Heart left ventricle (tissue), 16 donors: ENCODE measurements at regions not wholly inside any gene's neighbourhood (a gene's known extent, or its start where the extent isn't known, plus 50 kb on each side); places are given as distances from the start of the nearest gene placed in this dataset.
A peak's percentile ranks its signal among the peaks of the same experiment; 100 is the strongest.

Experiments used
- ATAC-seq, 4 donors: fragments of 200-7000 bp; cut with Tn5 transposase; one replicate each; pipeline ENCODE4 v1.9.1; 2020 to 2022; ENCODE audit warnings: moderate library complexity in 4 of 4, mild to moderate bottlenecking in 3 of 4, moderate number of reproducible peaks in 1 of 4
- DNase-seq, 5 donors: peaks; one replicate each; pipeline ENCODE4 v3.0.0-alpha.2; 2020
- H3K27ac ChIP-seq, 12 donors: fragments of 200-600 bp; sonication (generic) in 4 of 12; one replicate each; pipeline versions ENCODE4 v1.5.0 to v1.8.0; 2016 to 2022; ENCODE audit warnings: mild to moderate bottlenecking in 2 of 12
- H3K27me3 ChIP-seq, 9 donors: fragments of 200-600 bp; sonication (generic) in 2 of 9; one replicate each; pipeline versions ENCODE4 v1.5.1 to v1.8.0; 2016 to 2022; ENCODE audit warnings: mild to moderate bottlenecking in 3 of 9
- H3K36me3 ChIP-seq, 9 donors: fragments of 200-600 bp; sonication (generic) in 2 of 9; one replicate each; pipeline versions ENCODE4 v1.5.0 to v1.8.0; 2018 to 2022; ENCODE audit warnings: mild to moderate bottlenecking in 2 of 9
- H3K4me1 ChIP-seq, 12 donors: fragments of 200-600 bp; sonication (generic) in 4 of 12; one replicate each; pipeline versions ENCODE4 v1.5.0 to v1.8.0; 2016 to 2022; ENCODE audit warnings: mild to moderate bottlenecking in 3 of 12
- H3K4me3 ChIP-seq, 12 donors: fragments of 200-600 bp; sonication (generic) in 4 of 12; one replicate each; pipeline versions ENCODE4 v1.5.0 to v1.8.0; 2017 to 2022; ENCODE audit warnings: mild to moderate bottlenecking in 9 of 12, moderate library complexity in 4 of 12
- H3K9me3 ChIP-seq, 12 donors: fragments of 200-600 bp; sonication (generic) in 4 of 12; one replicate each; pipeline versions ENCODE4 v1.5.0 to v1.8.0; 2016 to 2022; ENCODE audit warnings: mild to moderate bottlenecking in 1 of 12
- CTCF ChIP-seq, 12 donors: fragments of 200-600 bp; sonication (generic) in 4 of 12; IDR thresholded peaks; one replicate each; pipeline versions ENCODE4 v1.5.0 to v1.8.0; 2018 to 2022; ENCODE audit warnings: antibody characterized with exemption in 12 of 12, mild to moderate bottlenecking in 5 of 12
- POLR2A ChIP-seq, 2 donors: fragments of 450-650 bp; IDR thresholded peaks; one replicate each; pipeline ENCODE4 v1.6.1; 2017; ENCODE audit warnings: antibody characterized with exemption in 2 of 2, mild to moderate bottlenecking in 2 of 2, moderate library complexity in 2 of 2
- WGBS, 4 donors: extraction: QIAGEN DNeasy Blood & Tissue Kit in 2 of 4; methylation state at CpG; one replicate each; pipeline versions ENCODE4 v1.1.5 to v1.1.7; 2013 to 2018; 5-methylcytosine and 5-hydroxymethylcytosine counted together
- intact Hi-C, 10 donors: fragments of 100-400 bp; cut with DNase I; formaldehyde crosslinking; loops; one replicate each; pipeline versions ENCODE4 v1.11.1 to v1.14.2; 2022
- donor health status: ischemic (EF 13 %, LVEDD 7.1; RV severe dilation, severe dysfunction).
- donor health status: healthy with polysubstance abuse.
- donor health status: DM: no; HTN: yes; CAD: no.
- donor health status: DM: no; HTN: no; CAD: no.
- donor health status: ischemic (EF 25% LVEDD 6.9; RV normal size, moderate dysfunction).
- donor health status: ischemic (EF 25% LVEDD 5.7; RV mildly dilated, moderate dysfunction).
- donor health status: healthy.
- donor health status: DM: yes; HTN: yes; CAD: no.
- donor health status: ischemic (EF 35%, LVEDD 5.7; RV mildly dilated, moderate dysfunction).
- donor health status: nonischemic (EF 11% LVEDD 7.7; RV severe dilation, severe dysfunction).
- donor health status: DM: yes; HTN: yes; CAD: no.
- donor health status: PGD.
- donor health status: ischemic (EF 29% LVEDD 5.4; RV normal size, mild dysfunction).
- donor health status: nonischemic (EF 23%, LVEDD 6.1; RV moderate dilation, normal function).

GRCh38 chr11:109696191-109696897 lies 274.4 kb downstream of the C11orf87 start:
- Histone ChIP-seq H3K27me3 (no peaks in the 10 kb centered on the region), H3K36me3 (no peaks in the 10 kb centered on the region), H3K4me3 (no peak overlapping the region), H3K27ac (no peak overlapping the region), H3K4me1 (no peaks in the 10 kb centered on the region), H3K9me3 (peaks cover 0 to 48% (median 13%) of the 10 kb centered on the region in 12 donors)
- TF ChIP-seq CTCF (IDR thresholded peaks at IDR 0.05) (no peak), POLR2A (IDR thresholded peaks at IDR 0.05) (no peak)
- DNase-seq (peak in 1 of 5 donors; percentile 17), ATAC-seq (peak in 1 of 4 donors; percentile 34)
- 69 to 82% (median 75%) methylated on average over 2 to 3 of the region's 3 CpGs for WGBS, 4 donors
- intact Hi-C loops, result loop anchor here in 6 of 10 donors (2.0 to 10.0 kb wide), 3 partner anchors 992 to 999 kb away; no protein-coding TSS in a partner anchor

GRCh38 chr11:109697140-109697843 lies 275.3 kb downstream of the C11orf87 start:
- H3K27me3 ChIP-seq, result no peaks in the 10 kb centered on the region
- TF ChIP-seq POLR2A (IDR thresholded peaks at IDR 0.05) (no peak), CTCF (IDR thresholded peaks at IDR 0.05) (peak; percentile 27 to 64 (median 53))
- H3K36me3 ChIP-seq, result no peaks in the 10 kb centered on the region
- H3K27ac ChIP-seq, result no peak overlapping the region
- H3K4me3 ChIP-seq, result no peak overlapping the region
- no peaks in the 10 kb centered on the region for H3K4me1 ChIP-seq
- intact Hi-C loops, result loop anchor here in 6 of 10 donors (2.0 to 10.0 kb wide), 3 partner anchors 992 to 1000 kb away; no protein-coding TSS in a partner anchor
- WGBS, 4 donors, result 52 to 55% (median 53%) methylated on average over 4 of the region's 4 CpGs
- DNase-seq (no peak), ATAC-seq (peak; percentile 64 to 74 (median 71))
- H3K9me3 ChIP-seq, result peaks cover 0 to 55% (median 13%) of the 10 kb centered on the region in 12 donors

- Histone ChIP-seq H3K27ac (no peak overlapping the region), H3K36me3 (no peaks in the 10 kb centered on the region), H3K4me3 (no peak overlapping the region), H3K4me1 (no peaks in the 10 kb centered on the region), H3K9me3 (peaks cover 0 to 55% (median 13%) of the 10 kb centered on the region in 12 donors), H3K27me3 (no peaks in the 10 kb centered on the region)
- intact Hi-C loops, result loop anchor here in 4 of 10 donors (5.0 to 10.0 kb wide), 2 partner anchors 993 to 1001 kb away; no protein-coding TSS in a partner anchor
- ATAC-seq (no peak), DNase-seq (no peak)
- TF ChIP-seq POLR2A (IDR thresholded peaks at IDR 0.05) (no peak), CTCF (IDR thresholded peaks at IDR 0.05) (no peak)
Measured at GRCh38 chr11:109698237-109698636, 276.2 kb downstream of the C11orf87 start.

GRCh38 chr11:109704432-109704831 lies 282.4 kb downstream of the C11orf87 start:
- Histone ChIP-seq H3K27me3 (no peaks in the 10 kb centered on the region), H3K4me3 (no peak overlapping the region), H3K36me3 (no peaks in the 10 kb centered on the region), H3K4me1 (no peaks in the 10 kb centered on the region), H3K9me3 (peaks cover 0 to 8% (median 0%) of the 10 kb centered on the region in 12 donors), H3K27ac (no peak overlapping the region)
- TF ChIP-seq CTCF (IDR thresholded peaks at IDR 0.05), result no peak
- no peak for TF ChIP-seq POLR2A (IDR thresholded peaks at IDR 0.05)
- WGBS, 4 donors, result 68 to 82% (median 75%) methylated on average over 4 of the region's 4 CpGs
- DNase-seq (no peak), ATAC-seq (no peak)
- intact Hi-C loops, result no loop called here
